ENCODE measurements at regions not wholly inside any gene's neighbourhood (a gene's known extent, or its start where the extent isn't known, plus 50 kb on each side); places are given as distances from the start of the nearest gene placed in this dataset.

DNA sequence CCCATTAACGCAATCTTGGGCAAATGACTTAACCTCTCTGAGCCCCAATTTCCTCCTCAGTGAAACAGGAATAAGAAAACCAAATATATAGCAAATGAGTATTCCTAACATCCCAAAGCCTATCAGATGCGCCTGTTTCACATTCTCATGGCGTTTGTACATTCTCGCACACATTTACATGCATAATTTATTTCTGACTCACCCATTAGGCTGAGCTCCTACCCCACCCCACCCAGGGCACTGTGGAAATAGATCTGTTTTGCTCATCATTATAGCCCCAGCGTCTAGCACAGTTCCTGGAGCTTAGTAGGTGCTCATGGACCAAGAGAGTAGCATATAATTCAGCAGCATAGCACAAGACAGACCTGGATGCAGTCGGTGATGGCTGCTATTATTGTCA is 146.1 kb upstream of the VANGL1 start:
- TF ChIP-seq, protein P1, sequence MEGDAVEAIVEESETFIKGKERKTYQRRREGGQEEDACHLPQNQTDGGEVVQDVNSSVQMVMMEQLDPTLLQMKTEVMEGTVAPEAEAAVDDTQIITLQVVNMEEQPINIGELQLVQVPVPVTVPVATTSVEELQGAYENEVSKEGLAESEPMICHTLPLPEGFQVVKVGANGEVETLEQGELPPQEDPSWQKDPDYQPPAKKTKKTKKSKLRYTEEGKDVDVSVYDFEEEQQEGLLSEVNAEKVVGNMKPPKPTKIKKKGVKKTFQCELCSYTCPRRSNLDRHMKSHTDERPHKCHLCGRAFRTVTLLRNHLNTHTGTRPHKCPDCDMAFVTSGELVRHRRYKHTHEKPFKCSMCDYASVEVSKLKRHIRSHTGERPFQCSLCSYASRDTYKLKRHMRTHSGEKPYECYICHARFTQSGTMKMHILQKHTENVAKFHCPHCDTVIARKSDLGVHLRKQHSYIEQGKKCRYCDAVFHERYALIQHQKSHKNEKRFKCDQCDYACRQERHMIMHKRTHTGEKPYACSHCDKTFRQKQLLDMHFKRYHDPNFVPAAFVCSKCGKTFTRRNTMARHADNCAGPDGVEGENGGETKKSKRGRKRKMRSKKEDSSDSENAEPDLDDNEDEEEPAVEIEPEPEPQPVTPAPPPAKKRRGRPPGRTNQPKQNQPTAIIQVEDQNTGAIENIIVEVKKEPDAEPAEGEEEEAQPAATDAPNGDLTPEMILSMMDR (IDR thresholded peaks at IDR 0.05), result no peak
- Histone ChIP-seq H3K27ac (no peak overlapping the region), H3K4me3 (no peak overlapping the region)
- DNase-seq (ENCODE audit: low spot score), result no peak

DNA sequence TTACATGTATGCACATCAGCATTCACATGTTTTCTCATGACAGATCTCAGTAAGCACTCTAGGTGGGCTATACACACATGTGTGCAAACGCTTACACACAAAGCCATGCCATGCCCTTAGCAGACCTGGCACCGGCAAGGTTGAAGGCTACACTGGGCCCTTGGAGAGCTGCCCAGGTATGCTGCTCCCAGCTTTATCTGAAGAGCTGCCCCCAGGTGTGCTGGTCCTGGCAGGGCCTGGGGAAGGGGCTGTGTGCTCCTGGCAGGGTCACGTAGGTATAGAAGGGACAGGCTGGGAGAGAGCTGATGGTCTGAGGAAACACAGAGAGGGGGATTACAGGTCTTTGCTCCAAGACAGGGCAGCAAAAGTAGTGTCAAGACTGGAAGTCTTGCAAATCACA is 146.7 kb upstream of the VANGL1 start:
- H3K27ac ChIP-seq, result no peak overlapping the region
- no peak for DNase-seq (ENCODE audit: low spot score)
- no peak overlapping the region for H3K4me3 ChIP-seq
- TF ChIP-seq, protein P1 (IDR thresholded peaks at IDR 0.05), result no peak

DNA sequence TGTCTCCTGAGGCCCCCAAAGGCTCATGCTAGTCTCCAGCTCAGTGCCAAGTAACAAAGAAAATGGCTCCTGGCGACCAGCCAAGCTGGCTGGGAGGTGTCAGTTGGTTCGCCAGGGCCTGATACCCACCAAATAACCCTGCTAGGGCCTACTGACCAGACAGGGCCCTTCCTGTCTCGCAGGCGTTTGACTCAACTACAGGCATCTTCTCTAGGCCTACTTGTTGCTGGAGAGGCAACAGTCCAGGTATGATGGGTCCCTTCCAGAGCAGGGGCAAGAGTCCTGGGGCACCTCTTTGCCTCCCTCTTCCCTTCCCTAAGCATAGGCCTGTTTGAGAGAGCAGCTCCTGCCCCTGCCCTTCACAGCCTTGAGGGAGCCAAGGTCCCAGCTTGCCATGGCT is 147.9 kb upstream of the VANGL1 start:
- no peak overlapping the region for H3K27ac ChIP-seq
- DNase-seq (ENCODE audit: low spot score), result no peak
- TF ChIP-seq, protein P1 (IDR thresholded peaks at IDR 0.05), result no peak
- H3K4me3 ChIP-seq, result no peak overlapping the region

DNA sequence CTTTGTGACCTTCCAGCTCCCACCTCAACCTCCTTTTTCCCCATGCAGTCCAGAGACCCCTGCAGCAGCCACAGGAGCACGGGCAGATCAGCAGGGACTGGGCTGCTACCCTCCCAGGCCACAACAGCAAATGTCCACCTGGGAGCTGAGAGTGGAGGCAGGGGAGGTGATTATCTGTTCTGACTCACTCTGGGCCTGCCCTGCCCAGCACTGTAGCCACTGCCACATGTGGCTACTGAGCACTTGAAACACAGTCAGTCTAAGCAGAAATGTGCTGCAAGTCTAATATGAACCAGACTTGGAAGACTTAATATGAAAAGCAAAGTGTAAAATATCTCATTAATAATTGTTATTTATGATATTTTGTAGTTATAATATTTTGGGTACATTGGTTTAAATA is 148.9 kb upstream of the VANGL1 start:
- TF ChIP-seq, protein P1 (IDR thresholded peaks at IDR 0.05), result no peak
- H3K4me3 ChIP-seq, result no peak overlapping the region
- DNase-seq (ENCODE audit: low spot score), result no peak
- H3K27ac ChIP-seq, result no peak overlapping the region

DNA sequence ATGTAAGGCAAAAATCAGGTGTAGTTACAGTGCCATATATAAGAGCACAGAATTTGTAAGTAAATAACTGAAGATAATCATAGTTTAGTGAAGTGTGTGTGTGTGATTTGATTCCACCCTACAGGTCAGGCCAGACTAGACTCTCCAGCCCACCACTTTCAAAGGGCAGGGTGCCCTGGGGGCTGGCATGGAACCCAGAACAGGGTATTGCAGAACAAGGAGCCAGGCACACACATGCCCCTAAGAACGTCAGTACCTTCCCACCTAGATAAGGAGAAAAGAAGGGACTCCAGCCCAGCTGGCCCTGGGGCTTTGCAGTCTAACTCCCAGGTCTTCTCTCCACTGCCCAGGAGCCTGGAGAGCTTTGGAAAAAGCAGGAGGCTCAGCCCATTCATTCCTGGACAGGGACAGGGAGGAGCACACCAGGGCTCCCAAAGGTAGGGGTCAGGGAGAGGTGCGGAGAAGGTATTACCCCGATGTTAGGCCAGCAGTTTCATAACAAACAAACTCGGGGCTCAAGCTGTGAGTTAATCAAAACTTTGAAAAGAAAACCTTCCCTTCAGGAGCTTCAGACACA is 149.7 kb upstream of the VANGL1 start:
- Histone ChIP-seq H3K4me3 (no peak overlapping the region), H3K27ac (no peak overlapping the region)
- no peak for DNase-seq (ENCODE audit: low spot score)
- TF ChIP-seq, protein P1 (IDR thresholded peaks at IDR 0.05), result no peak

DNA sequence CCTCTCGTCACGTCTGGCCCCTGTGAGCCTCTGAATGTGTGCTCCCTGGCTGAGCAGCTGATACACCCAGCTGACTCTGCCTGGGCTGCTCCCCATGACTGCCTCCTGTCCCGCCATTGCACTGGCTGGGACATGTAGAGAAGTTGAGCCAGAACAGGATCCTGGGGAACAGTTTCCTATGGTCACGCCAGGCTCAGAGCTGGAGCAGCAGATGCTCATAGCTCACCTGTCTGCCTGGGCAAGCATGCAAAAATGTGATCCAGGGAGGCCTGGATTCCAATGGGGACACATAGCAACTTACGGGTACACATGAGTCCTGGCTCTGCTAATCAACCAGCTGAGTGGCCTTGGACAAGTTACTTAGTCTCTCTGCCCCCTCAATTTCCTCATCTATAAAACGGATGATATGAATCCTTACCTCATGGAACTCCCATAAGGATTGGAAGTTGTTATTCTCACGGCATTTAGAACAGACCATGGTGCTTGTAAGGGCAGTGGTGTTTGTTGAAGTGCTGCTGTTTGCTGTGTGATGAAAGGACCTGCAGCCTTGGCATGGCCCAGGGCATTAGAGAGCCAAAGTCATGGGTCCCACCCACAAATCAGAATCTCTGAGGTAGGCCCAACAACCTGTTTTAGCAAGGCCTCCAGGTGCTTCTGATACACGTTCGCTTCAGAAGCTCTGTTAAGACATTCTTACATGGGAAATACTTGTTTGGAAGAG is 150.3 kb upstream of the VANGL1 start:
- H3K27ac ChIP-seq, result no peak overlapping the region
- TF ChIP-seq, protein P1 (IDR thresholded peaks at IDR 0.05), result no peak
- DNase-seq (ENCODE audit: low spot score), result no peak

DNA sequence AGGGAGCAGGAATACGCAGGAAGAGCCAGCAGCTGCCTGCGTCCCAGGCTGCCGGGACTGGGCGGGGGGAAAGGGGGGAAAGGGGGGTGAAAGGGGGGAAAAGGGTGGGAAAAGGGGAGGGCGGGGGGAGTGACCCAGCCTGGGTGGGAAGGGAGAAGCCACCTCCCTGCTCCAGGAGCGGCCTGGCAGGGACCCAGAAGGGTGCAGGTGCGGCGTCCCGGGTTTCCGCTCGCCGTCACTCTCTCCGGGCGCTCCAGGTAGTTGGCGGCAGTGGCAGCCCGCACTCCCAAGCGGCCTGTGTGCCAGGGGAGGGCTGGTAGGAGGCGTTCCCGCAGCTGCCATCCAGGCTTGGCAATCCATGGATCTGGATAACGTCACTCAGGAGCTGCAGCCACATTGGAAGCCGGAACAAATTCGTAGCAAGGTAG is 141.0 kb upstream of the NGF start:
- TF ChIP-seq, protein P1 (IDR thresholded peaks at IDR 0.05), result no peak
- Histone ChIP-seq H3K4me3 (no peak overlapping the region), H3K27ac (no peak overlapping the region)
- DNase-seq (ENCODE audit: low spot score), result peak; percentile 46

More for the DNA sequence above, 150.3 kb upstream of the VANGL1 start:
- no peak overlapping the region for H3K4me3 ChIP-seq

Data from coronary artery (tissue), 2 donors.